A673 (cell line): ENCODE measurements at regions not wholly inside any gene's neighbourhood (a gene's known extent, or its start where the extent isn't known, plus 50 kb on each side); places are given as distances from the start of the nearest gene placed in this dataset.

Experiments used
- EZH2 ChIP-seq: fragments of 200-600 bp; sonication (generic); IDR thresholded peaks from 2 replicates; pipeline ENCODE4 v1.6.1; 2017; ENCODE audit warnings: borderline replicate concordance, low read depth, mild to moderate bottlenecking, mixed read lengths, antibody characterized with exemption, low read length; ENCODE audit not compliant: poor library complexity, severe bottlenecking
- TF ChIP-seq, protein P1 (sequence below): fragments of 300-800, 200-600 bp; sonication (generic); conservative IDR thresholded peaks from 2 replicates; pipeline ENCODE4 v1.5.1; 2017; ENCODE audit warnings: low read depth, mild to moderate bottlenecking, antibody characterized with exemption, low read length, moderate library complexity, mixed read lengths

GRCh38 chr3:44128057-44128775 lies 113.5 kb upstream of the TOPAZ1 start:
- TF ChIP-seq, protein P1, sequence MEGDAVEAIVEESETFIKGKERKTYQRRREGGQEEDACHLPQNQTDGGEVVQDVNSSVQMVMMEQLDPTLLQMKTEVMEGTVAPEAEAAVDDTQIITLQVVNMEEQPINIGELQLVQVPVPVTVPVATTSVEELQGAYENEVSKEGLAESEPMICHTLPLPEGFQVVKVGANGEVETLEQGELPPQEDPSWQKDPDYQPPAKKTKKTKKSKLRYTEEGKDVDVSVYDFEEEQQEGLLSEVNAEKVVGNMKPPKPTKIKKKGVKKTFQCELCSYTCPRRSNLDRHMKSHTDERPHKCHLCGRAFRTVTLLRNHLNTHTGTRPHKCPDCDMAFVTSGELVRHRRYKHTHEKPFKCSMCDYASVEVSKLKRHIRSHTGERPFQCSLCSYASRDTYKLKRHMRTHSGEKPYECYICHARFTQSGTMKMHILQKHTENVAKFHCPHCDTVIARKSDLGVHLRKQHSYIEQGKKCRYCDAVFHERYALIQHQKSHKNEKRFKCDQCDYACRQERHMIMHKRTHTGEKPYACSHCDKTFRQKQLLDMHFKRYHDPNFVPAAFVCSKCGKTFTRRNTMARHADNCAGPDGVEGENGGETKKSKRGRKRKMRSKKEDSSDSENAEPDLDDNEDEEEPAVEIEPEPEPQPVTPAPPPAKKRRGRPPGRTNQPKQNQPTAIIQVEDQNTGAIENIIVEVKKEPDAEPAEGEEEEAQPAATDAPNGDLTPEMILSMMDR = no peak
- no peak for TF ChIP-seq EZH2
